OCI-LY1 (cell line): ENCODE measurements at regions not wholly inside any gene's neighbourhood (a gene's known extent, or its start where the extent isn't known, plus 50 kb on each side); places are given as distances from the start of the nearest gene placed in this dataset.
"Not testable (repeated sequence)": the region's sequence is repeated elsewhere in the genome, so short reads cannot be mapped to it uniquely, and the experiment has no call there.

Experiments used
- H2AFZ ChIP-seq: fragments of 200-600 bp; sonication (generic), shearing (Covaris generic); 2 replicates; pipeline ENCODE4 v1.6.0; 2014; ENCODE audit warnings: antibody characterized with exemption, mild to moderate bottlenecking, low read length
- H3F3A ChIP-seq: fragments of 200-600 bp; sonication (generic), shearing (Covaris generic); 2 replicates; pipeline ENCODE4 v1.6.0; 2014; ENCODE audit warnings: mild to moderate bottlenecking, antibody characterized with exemption, low read length, moderate library complexity; ENCODE audit not compliant: insufficient read depth
- H3K27ac ChIP-seq: fragments of 200-600 bp; sonication (generic); 2 replicates; pipeline ENCODE4 v1.5.1; 2014; ENCODE audit warnings: low read length, mixed run types, mild to moderate bottlenecking, low read depth; ENCODE audit not compliant: poor library complexity, severe bottlenecking
- H3K27me3 ChIP-seq: fragments of 200-600 bp; sonication (generic); 2 replicates; pipeline ENCODE4 v1.6.0; 2014; ENCODE audit warnings: antibody characterized with exemption, mild to moderate bottlenecking, low read length, moderate library complexity; ENCODE audit not compliant: insufficient read depth
- H3K36me3 ChIP-seq: fragments of 200-600 bp; sonication (generic); 2 replicates; pipeline ENCODE4 v1.6.1; 2014; ENCODE audit warnings: mild to moderate bottlenecking, antibody characterized with exemption, low read length, moderate library complexity, mixed read lengths; ENCODE audit not compliant: insufficient read depth
- H3K4me1 ChIP-seq: fragments of 200-600 bp; sonication (generic); 2 replicates; pipeline ENCODE4 v1.5.1; 2014; ENCODE audit warnings: mild to moderate bottlenecking, low read length, moderate library complexity; ENCODE audit not compliant: insufficient read depth, severe bottlenecking
- H3K4me2 ChIP-seq: fragments of 200-600 bp; sonication (generic), shearing (Covaris generic); 2 replicates; pipeline ENCODE4 v1.6.1; 2014; ENCODE audit warnings: low read length
- H3K4me3 ChIP-seq: fragments of 200-600 bp; sonication (generic); 2 replicates; pipeline ENCODE4 v1.5.1; 2014; ENCODE audit warnings: low read length, low read depth, mild to moderate bottlenecking, mixed read lengths; ENCODE audit not compliant: poor library complexity, severe bottlenecking
- H3K79me2 ChIP-seq: fragments of 200-600 bp; shearing (Covaris generic); 2 replicates; pipeline ENCODE4 v1.6.1; 2016; ENCODE audit warnings: mixed run types, low read length, mixed read lengths; ENCODE audit not compliant: insufficient read depth
- H3K9ac ChIP-seq: fragments of 200-600 bp; sonication (generic), shearing (Covaris generic); 2 replicates; pipeline ENCODE4 v1.6.1; 2014; ENCODE audit warnings: mild to moderate bottlenecking, low read length, mixed read lengths
- H3K9me2 ChIP-seq: fragments of 200-600 bp; sonication (generic), shearing (Covaris generic); 2 replicates; pipeline ENCODE4 v1.6.1; 2014; ENCODE audit warnings: low read depth, mild to moderate bottlenecking, low read length, mixed read lengths
- H3K9me3 ChIP-seq: fragments of 200-600 bp; shearing (Covaris generic); 2 replicates; pipeline ENCODE4 v1.6.1; 2014; ENCODE audit warnings: low read length, mixed read lengths
- H4K20me1 ChIP-seq: fragments of 200-600 bp; sonication (generic), shearing (Covaris generic); 2 replicates; pipeline ENCODE4 v1.6.0; 2016; ENCODE audit warnings: mild to moderate bottlenecking, low read length; ENCODE audit not compliant: insufficient read depth
- CTCF ChIP-seq: fragments of 200-600 bp; sonication (generic), shearing (Covaris generic); IDR thresholded peaks from 2 replicates; pipeline ENCODE4 v1.5.1; 2017; ENCODE audit warnings: mild to moderate bottlenecking, antibody characterized with exemption, low read length, moderate library complexity, mixed read lengths
- EZH2 ChIP-seq: fragments of 200-600 bp; sonication (generic), shearing (Covaris generic); IDR thresholded peaks from 2 replicates; pipeline ENCODE4 v1.8.0; 2017; ENCODE audit warnings: borderline replicate concordance, mixed run types, mild to moderate bottlenecking, antibody characterized with exemption, low read length, moderate library complexity, mixed read lengths

GRCh38 chr22:11325767-11326166 lies 4202.2 kb upstream of the OR11H1 start:
- Histone ChIP-seq H3K79me2 (no peaks in the 10 kb centered on the region), H3K27ac (no peak overlapping the region), H3K4me3 (no peak overlapping the region), H2AFZ (no peak overlapping the region), H3F3A (no peaks in the 10 kb centered on the region), H3K9me2 (no peaks in the 10 kb centered on the region), H3K27me3 (no peaks in the 10 kb centered on the region), H3K4me1 (no peaks in the 10 kb centered on the region), H3K9ac (no peak overlapping the region), H3K9me3 (no peaks in the 10 kb centered on the region), H3K4me2 (no peak overlapping the region), H3K36me3 (no peaks in the 10 kb centered on the region), H4K20me1 (no peaks in the 10 kb centered on the region)
- TF ChIP-seq CTCF (no peak), EZH2 (no peak)

GRCh38 chr22:11341387-11342068 lies 4186.5 kb upstream of the OR11H1 start:
- not testable (repeated sequence) for H3K4me2 ChIP-seq, H3F3A ChIP-seq, H3K36me3 ChIP-seq, H4K20me1 ChIP-seq, H3K9ac ChIP-seq, H3K27me3 ChIP-seq, H2AFZ ChIP-seq, H3K27ac ChIP-seq, H3K79me2 ChIP-seq, H3K9me2 ChIP-seq, H3K9me3 ChIP-seq, H3K4me3 ChIP-seq, H3K4me1 ChIP-seq

GRCh38 chr22:11351181-11351580 lies 4176.8 kb upstream of the OR11H1 start:
- not testable (repeated sequence) for H3K79me2 ChIP-seq, H3K4me3 ChIP-seq, H2AFZ ChIP-seq, H3K27ac ChIP-seq, H3K4me1 ChIP-seq, H3K4me2 ChIP-seq, H3K36me3 ChIP-seq, H3K27me3 ChIP-seq, H3K9me2 ChIP-seq, H3F3A ChIP-seq, H3K9ac ChIP-seq, H3K9me3 ChIP-seq, H4K20me1 ChIP-seq

GRCh38 chr22:11352287-11352686 lies 4175.7 kb upstream of the OR11H1 start:
- H3K9ac ChIP-seq, H3K9me2 ChIP-seq, H3K4me2 ChIP-seq, H3K27ac ChIP-seq, H3F3A ChIP-seq, H3K4me1 ChIP-seq, H3K27me3 ChIP-seq, H4K20me1 ChIP-seq, H3K36me3 ChIP-seq, H3K9me3 ChIP-seq, H3K4me3 ChIP-seq, H3K79me2 ChIP-seq, H2AFZ ChIP-seq: not testable (repeated sequence)

GRCh38 chr22:11360632-11361031 lies 4167.4 kb upstream of the OR11H1 start:
- H3K4me3 ChIP-seq, result no peak overlapping the region
- H3K79me2 ChIP-seq, result no peaks in the 10 kb centered on the region
- H3K27ac ChIP-seq, result no peak overlapping the region
- no peaks in the 10 kb centered on the region for H4K20me1 ChIP-seq
- no peak overlapping the region for H3K9ac ChIP-seq
- no peaks in the 10 kb centered on the region for H3K4me1 ChIP-seq
- no peaks in the 10 kb centered on the region for H3K9me3 ChIP-seq
- H3K4me2 ChIP-seq, result no peak overlapping the region
- no peaks in the 10 kb centered on the region for H3K27me3 ChIP-seq
- H2AFZ ChIP-seq, result no peak overlapping the region
- H3K9me2 ChIP-seq, result no peaks in the 10 kb centered on the region
- TF ChIP-seq EZH2 (no peak), CTCF (no peak)
- H3F3A ChIP-seq, result no peaks in the 10 kb centered on the region
- no peaks in the 10 kb centered on the region for H3K36me3 ChIP-seq

- not testable (repeated sequence) for H3K9me2 ChIP-seq, H3K27ac ChIP-seq, H3K4me3 ChIP-seq, H3K36me3 ChIP-seq, H3K4me1 ChIP-seq, H4K20me1 ChIP-seq, H2AFZ ChIP-seq, H3K79me2 ChIP-seq, H3K9ac ChIP-seq, H3K9me3 ChIP-seq, H3K4me2 ChIP-seq, H3K27me3 ChIP-seq, H3F3A ChIP-seq
Observed at GRCh38 chr22:11361496-11361895, 4166.5 kb upstream of the OR11H1 start.
